Epithelial cell of esophagus (primary cell): ENCODE measurements at regions not wholly inside any gene's neighbourhood (a gene's known extent, or its start where the extent isn't known, plus 50 kb on each side); places are given as distances from the start of the nearest gene placed in this dataset.

Experiments used
- DNase-seq: peaks from one replicate; pipeline ENCODE4 v3.0.0; 2010; ENCODE audit warnings: low read depth
- H3K4me3 ChIP-seq: 2 replicates; pipeline ENCODE4 v1.5.1; 2011; ENCODE audit warnings: mild to moderate bottlenecking, low read length, control low read depth
- CTCF ChIP-seq: IDR thresholded peaks from 2 replicates; pipeline ENCODE4 v1.5.1; 2011; ENCODE audit warnings: low read depth, mild to moderate bottlenecking, low read length, control low read depth, inconsistent platforms; ENCODE audit not compliant: insufficient read depth; ENCODE audit errors: missing control alignments

GRCh38 chr10:37634351-37634880, 223.0 kb downstream of the ZNF248 start:
- H3K4me3 ChIP-seq: no peak overlapping the region
- TF ChIP-seq CTCF: no peak
- no peak for DNase-seq

GRCh38 chr10:37632641-37633040, 224.8 kb downstream of the ZNF248 start:
- no peak for TF ChIP-seq CTCF
- DNase-seq: no peak
- H3K4me3 ChIP-seq: no peak overlapping the region

GRCh38 chr10:37623506-37623905, 233.9 kb downstream of the ZNF248 start:
- no peak overlapping the region for H3K4me3 ChIP-seq
- DNase-seq: no peak
- TF ChIP-seq CTCF: no peak

GRCh38 chr10:37619336-37619735, 238.1 kb downstream of the ZNF248 start:
- H3K4me3 ChIP-seq: no peak overlapping the region
- no peak for DNase-seq
- no peak for TF ChIP-seq CTCF

- no peak for DNase-seq
- H3K4me3 ChIP-seq: no peak overlapping the region
- no peak for TF ChIP-seq CTCF
Observed at GRCh38 chr10:37588299-37588698, 269.1 kb downstream of the ZNF248 start.

GRCh38 chr10:37584643-37585042, 272.8 kb downstream of the ZNF248 start:
- no peak for DNase-seq
- TF ChIP-seq CTCF: no peak
- no peak overlapping the region for H3K4me3 ChIP-seq

- H3K4me3 ChIP-seq: no peak overlapping the region
- no peak for TF ChIP-seq CTCF
- no peak for DNase-seq
Observed at GRCh38 chr10:37582237-37582636, 275.2 kb downstream of the ZNF248 start.
